ENCODE measurements at regions not wholly inside any gene's neighbourhood (a gene's known extent, or its start where the extent isn't known, plus 50 kb on each side); places are given as distances from the start of the nearest gene placed in this dataset.
"Not testable (repeated sequence)": the region's sequence is repeated elsewhere in the genome, so short reads cannot be mapped to it uniquely, and the experiment has no call there.

DNA sequence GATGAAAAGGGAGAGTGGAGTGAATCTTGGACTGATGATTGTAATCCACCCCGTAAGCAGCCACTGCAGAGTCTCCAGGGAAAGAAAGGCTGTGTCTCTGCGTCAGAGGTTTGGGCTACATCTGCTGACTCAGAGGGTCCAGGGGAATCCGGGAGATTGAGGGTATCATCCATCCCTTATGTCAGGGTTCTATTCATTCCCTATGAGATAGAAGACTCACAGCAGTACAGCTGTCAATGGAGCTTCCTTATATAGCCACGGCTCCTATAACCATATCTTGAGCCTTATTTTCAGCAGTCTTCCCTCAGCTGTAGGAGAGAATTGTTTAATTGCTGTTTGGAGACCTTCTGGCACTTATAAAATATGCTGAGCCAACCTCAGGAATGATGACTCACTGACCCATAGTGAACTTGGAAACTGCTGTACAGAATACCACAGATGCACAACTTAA lies 558.2 kb upstream of the PFKP start:
- Mint-ChIP-seq H3K4me1 (ENCODE audit: unreplicated experiment) (peaks cover 20% of the 10 kb centered on the region), H3K4me3 (ENCODE audit: unreplicated experiment) (no peak overlapping the region), H3K27ac (ENCODE audit: unreplicated experiment) (peak overlapping the region; percentile 43), H3K36me3 (ENCODE audit: unreplicated experiment) (no peaks in the 10 kb centered on the region), H3K27me3 (ENCODE audit: unreplicated experiment) (peaks cover 8% of the 10 kb centered on the region), H3K9me3 (ENCODE audit: unreplicated experiment) (no peaks in the 10 kb centered on the region)
- TF ChIP-seq, protein P1, sequence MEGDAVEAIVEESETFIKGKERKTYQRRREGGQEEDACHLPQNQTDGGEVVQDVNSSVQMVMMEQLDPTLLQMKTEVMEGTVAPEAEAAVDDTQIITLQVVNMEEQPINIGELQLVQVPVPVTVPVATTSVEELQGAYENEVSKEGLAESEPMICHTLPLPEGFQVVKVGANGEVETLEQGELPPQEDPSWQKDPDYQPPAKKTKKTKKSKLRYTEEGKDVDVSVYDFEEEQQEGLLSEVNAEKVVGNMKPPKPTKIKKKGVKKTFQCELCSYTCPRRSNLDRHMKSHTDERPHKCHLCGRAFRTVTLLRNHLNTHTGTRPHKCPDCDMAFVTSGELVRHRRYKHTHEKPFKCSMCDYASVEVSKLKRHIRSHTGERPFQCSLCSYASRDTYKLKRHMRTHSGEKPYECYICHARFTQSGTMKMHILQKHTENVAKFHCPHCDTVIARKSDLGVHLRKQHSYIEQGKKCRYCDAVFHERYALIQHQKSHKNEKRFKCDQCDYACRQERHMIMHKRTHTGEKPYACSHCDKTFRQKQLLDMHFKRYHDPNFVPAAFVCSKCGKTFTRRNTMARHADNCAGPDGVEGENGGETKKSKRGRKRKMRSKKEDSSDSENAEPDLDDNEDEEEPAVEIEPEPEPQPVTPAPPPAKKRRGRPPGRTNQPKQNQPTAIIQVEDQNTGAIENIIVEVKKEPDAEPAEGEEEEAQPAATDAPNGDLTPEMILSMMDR (IDR thresholded peaks at IDR 0.05): no peak
- DNase-seq (ENCODE audit: extremely low spot score, unreplicated experiment): no peak

DNA sequence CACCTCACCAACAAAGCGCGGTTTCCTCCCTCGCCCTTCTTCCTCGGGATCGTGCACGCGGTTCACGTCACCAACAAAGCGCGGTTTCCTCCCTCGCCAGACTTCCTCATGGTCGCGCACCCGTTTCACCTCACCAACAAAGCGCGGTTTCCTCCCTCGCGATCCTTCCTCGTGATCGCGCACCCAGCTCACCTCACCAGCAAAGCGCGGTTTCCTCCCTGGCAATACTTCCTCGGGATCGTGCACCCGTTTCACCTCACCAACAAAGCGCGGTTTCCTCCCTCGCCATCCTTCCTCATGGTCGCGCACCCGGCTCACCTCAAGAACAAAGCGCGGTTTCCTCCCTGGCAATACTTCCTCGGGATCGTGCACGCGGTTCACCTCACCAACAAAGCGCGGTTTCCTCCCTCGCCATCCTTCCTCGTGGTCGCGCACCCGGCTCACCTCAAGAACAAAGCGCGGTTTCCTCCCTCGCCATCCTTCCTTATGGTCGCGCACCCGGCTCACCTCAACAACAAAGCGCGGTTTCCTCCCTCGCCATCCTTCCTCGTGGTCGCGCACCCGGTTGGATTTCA lies 565.9 kb upstream of the PFKP start:
- not testable (repeated sequence) for H3K27ac Mint-ChIP-seq (ENCODE audit: unreplicated experiment); H3K4me1 Mint-ChIP-seq (ENCODE audit: unreplicated experiment); H3K36me3 Mint-ChIP-seq (ENCODE audit: unreplicated experiment); H3K4me3 Mint-ChIP-seq (ENCODE audit: unreplicated experiment); DNase-seq (ENCODE audit: extremely low spot score, unreplicated experiment); H3K9me3 Mint-ChIP-seq (ENCODE audit: unreplicated experiment)
- peaks cover 14% of the 10 kb centered on the region for H3K27me3 Mint-ChIP-seq (ENCODE audit: unreplicated experiment)

- no peak overlapping the region for H3K4me3 Mint-ChIP-seq (ENCODE audit: unreplicated experiment)
- H3K27ac Mint-ChIP-seq (ENCODE audit: unreplicated experiment): no peak overlapping the region
- no peaks in the 10 kb centered on the region for H3K4me1 Mint-ChIP-seq (ENCODE audit: unreplicated experiment)
- DNase-seq (ENCODE audit: extremely low spot score, unreplicated experiment): no peak
- peaks cover 13% of the 10 kb centered on the region for H3K27me3 Mint-ChIP-seq (ENCODE audit: unreplicated experiment)
- TF ChIP-seq, protein P1 (IDR thresholded peaks at IDR 0.05): no peak
- H3K36me3 Mint-ChIP-seq (ENCODE audit: unreplicated experiment): no peaks in the 10 kb centered on the region
- H3K9me3 Mint-ChIP-seq (ENCODE audit: unreplicated experiment): no peaks in the 10 kb centered on the region
Observed at GRCh38 chr10:2494399-2494798, 572.9 kb upstream of the PFKP start.

DNA sequence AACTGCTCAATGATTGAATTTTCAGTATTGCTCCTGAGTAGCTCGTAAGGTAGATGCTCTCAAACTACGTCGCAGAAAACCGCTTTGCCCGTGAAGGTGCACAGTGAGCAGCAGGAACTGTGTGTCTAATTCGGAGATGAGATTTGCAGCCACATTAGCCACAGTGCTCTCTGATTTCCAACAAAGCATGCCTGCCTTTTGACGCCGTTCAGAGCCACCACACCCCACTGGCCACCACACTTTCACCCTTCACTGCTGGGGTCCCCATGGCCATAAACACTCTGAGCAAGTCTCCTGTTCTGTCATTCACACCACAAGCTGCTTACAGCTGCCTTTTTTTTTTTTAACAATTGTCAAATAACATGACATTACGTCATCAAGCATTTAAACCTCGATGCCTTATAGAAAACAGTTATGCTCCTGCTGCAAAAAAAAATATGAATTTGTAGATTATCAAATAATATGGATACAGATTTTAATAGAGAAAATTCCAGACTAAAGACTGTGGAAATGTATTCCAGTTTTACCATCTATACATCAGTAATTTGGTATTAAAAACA lies 578.8 kb upstream of the PFKP start:
- Mint-ChIP-seq H3K36me3 (ENCODE audit: unreplicated experiment) (no peaks in the 10 kb centered on the region), H3K9me3 (ENCODE audit: unreplicated experiment) (no peaks in the 10 kb centered on the region), H3K4me1 (ENCODE audit: unreplicated experiment) (no peaks in the 10 kb centered on the region), H3K27ac (ENCODE audit: unreplicated experiment) (no peak overlapping the region), H3K27me3 (ENCODE audit: unreplicated experiment) (peaks cover 25% of the 10 kb centered on the region), H3K4me3 (ENCODE audit: unreplicated experiment) (no peak overlapping the region)
- DNase-seq (ENCODE audit: extremely low spot score, unreplicated experiment): no peak
- TF ChIP-seq, protein P1 (IDR thresholded peaks at IDR 0.05): no peak

- no peak overlapping the region for H3K27ac Mint-ChIP-seq (ENCODE audit: unreplicated experiment)
- no peaks in the 10 kb centered on the region for H3K36me3 Mint-ChIP-seq (ENCODE audit: unreplicated experiment)
- no peaks in the 10 kb centered on the region for H3K9me3 Mint-ChIP-seq (ENCODE audit: unreplicated experiment)
- H3K4me3 Mint-ChIP-seq (ENCODE audit: unreplicated experiment): no peak overlapping the region
- no peaks in the 10 kb centered on the region for H3K4me1 Mint-ChIP-seq (ENCODE audit: unreplicated experiment)
- TF ChIP-seq, protein P1 (IDR thresholded peaks at IDR 0.05): no peak
- no peak for DNase-seq (ENCODE audit: extremely low spot score, unreplicated experiment)
- H3K27me3 Mint-ChIP-seq (ENCODE audit: unreplicated experiment): peaks cover 27% of the 10 kb centered on the region
Observed at GRCh38 chr10:2487921-2488320, 579.4 kb upstream of the PFKP start.
